A549 (cell line): ENCODE measurements at regions not wholly inside any gene's neighbourhood (a gene's known extent, or its start where the extent isn't known, plus 50 kb on each side); places are given as distances from the start of the nearest gene placed in this dataset.

Source experiments
- POLR2A ChIP-seq: IDR thresholded peaks from 2 replicates; pipeline ENCODE4 v1.6.1; 2012; ENCODE audit warnings: mild to moderate bottlenecking, low read length
- TF ChIP-seq, protein P1 (sequence below): fragments of 450-650 bp; IDR thresholded peaks from 2 replicates; pipeline ENCODE4 v1.6.1; 2014; ENCODE audit warnings: antibody characterized with exemption
- TF ChIP-seq, protein P2 (sequence below): fragments of 200-600 bp; sonication (generic); IDR thresholded peaks from 2 replicates; pipeline ENCODE4 v1.6.1; 2016; ENCODE audit warnings: antibody characterized with exemption, mild to moderate bottlenecking, moderate library complexity
- TF ChIP-seq, protein P3 (sequence below): IDR thresholded peaks from 2 replicates; pipeline ENCODE4 v1.6.1; 2012; ENCODE audit warnings: low read depth, borderline replicate concordance

DNA sequence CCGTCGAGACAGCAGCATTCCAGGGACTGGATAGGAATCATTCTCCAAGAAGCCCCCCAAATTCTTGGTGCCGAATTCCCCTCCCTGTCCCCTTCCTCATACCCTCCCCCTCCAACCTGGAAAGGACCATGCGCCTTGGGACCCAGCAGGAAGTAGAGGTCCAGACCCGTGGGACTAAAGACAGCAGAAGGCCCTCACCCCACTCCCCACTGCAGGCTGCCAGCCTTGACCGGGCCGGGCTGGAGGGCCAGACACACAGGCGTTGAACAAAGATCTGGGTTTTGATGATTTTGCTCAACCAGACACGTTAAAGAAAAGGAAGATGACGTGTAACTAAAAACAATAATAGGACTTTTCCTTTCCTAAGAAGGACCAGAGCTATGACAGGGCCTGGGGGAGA lies 286.5 kb downstream of the NPHP4 start:
- TF ChIP-seq POLR2A: no peak
- TF ChIP-seq, protein P1, sequence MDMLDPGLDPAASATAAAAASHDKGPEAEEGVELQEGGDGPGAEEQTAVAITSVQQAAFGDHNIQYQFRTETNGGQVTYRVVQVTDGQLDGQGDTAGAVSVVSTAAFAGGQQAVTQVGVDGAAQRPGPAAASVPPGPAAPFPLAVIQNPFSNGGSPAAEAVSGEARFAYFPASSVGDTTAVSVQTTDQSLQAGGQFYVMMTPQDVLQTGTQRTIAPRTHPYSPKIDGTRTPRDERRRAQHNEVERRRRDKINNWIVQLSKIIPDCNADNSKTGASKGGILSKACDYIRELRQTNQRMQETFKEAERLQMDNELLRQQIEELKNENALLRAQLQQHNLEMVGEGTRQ: no peak
- TF ChIP-seq, protein P2, sequence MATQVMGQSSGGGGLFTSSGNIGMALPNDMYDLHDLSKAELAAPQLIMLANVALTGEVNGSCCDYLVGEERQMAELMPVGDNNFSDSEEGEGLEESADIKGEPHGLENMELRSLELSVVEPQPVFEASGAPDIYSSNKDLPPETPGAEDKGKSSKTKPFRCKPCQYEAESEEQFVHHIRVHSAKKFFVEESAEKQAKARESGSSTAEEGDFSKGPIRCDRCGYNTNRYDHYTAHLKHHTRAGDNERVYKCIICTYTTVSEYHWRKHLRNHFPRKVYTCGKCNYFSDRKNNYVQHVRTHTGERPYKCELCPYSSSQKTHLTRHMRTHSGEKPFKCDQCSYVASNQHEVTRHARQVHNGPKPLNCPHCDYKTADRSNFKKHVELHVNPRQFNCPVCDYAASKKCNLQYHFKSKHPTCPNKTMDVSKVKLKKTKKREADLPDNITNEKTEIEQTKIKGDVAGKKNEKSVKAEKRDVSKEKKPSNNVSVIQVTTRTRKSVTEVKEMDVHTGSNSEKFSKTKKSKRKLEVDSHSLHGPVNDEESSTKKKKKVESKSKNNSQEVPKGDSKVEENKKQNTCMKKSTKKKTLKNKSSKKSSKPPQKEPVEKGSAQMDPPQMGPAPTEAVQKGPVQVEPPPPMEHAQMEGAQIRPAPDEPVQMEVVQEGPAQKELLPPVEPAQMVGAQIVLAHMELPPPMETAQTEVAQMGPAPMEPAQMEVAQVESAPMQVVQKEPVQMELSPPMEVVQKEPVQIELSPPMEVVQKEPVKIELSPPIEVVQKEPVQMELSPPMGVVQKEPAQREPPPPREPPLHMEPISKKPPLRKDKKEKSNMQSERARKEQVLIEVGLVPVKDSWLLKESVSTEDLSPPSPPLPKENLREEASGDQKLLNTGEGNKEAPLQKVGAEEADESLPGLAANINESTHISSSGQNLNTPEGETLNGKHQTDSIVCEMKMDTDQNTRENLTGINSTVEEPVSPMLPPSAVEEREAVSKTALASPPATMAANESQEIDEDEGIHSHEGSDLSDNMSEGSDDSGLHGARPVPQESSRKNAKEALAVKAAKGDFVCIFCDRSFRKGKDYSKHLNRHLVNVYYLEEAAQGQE: no peak
- TF ChIP-seq, protein P3, sequence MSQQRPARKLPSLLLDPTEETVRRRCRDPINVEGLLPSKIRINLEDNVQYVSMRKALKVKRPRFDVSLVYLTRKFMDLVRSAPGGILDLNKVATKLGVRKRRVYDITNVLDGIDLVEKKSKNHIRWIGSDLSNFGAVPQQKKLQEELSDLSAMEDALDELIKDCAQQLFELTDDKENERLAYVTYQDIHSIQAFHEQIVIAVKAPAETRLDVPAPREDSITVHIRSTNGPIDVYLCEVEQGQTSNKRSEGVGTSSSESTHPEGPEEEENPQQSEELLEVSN: no peak
